ENCODE measurements at regions not wholly inside any gene's neighbourhood (a gene's known extent, or its start where the extent isn't known, plus 50 kb on each side); places are given as distances from the start of the nearest gene placed in this dataset.

- no peaks in the 10 kb centered on the region for H3K4me1 ChIP-seq (ENCODE audit: control insufficient read depth in 2 of 3, insufficient read depth in 2 of 3, low read depth in 1 of 3, low read length in 3 of 3)
- H3K36me3 ChIP-seq (ENCODE audit: control insufficient read depth in 2 of 3, insufficient read depth in 3 of 3, low read length in 3 of 3) = no peaks in the 10 kb centered on the region
- H3K9ac ChIP-seq (ENCODE audit: low read length in 3 of 3) = no peak overlapping the region
- TF ChIP-seq, protein P1, sequence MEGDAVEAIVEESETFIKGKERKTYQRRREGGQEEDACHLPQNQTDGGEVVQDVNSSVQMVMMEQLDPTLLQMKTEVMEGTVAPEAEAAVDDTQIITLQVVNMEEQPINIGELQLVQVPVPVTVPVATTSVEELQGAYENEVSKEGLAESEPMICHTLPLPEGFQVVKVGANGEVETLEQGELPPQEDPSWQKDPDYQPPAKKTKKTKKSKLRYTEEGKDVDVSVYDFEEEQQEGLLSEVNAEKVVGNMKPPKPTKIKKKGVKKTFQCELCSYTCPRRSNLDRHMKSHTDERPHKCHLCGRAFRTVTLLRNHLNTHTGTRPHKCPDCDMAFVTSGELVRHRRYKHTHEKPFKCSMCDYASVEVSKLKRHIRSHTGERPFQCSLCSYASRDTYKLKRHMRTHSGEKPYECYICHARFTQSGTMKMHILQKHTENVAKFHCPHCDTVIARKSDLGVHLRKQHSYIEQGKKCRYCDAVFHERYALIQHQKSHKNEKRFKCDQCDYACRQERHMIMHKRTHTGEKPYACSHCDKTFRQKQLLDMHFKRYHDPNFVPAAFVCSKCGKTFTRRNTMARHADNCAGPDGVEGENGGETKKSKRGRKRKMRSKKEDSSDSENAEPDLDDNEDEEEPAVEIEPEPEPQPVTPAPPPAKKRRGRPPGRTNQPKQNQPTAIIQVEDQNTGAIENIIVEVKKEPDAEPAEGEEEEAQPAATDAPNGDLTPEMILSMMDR (IDR thresholded peaks at IDR 0.05; ENCODE audit: borderline replicate concordance, extremely low read depth, insufficient read depth) = no peak
- no peak for DNase-seq
- H3K27me3 ChIP-seq (ENCODE audit: control insufficient read depth, insufficient read depth, low read length) = no peaks in the 10 kb centered on the region
- FAIRE-seq = no peak
- no peak overlapping the region for H3K27ac ChIP-seq (ENCODE audit: low read depth in 2 of 2, low read length in 2 of 2)
- H3K4me3 ChIP-seq (ENCODE audit: low read length in 3 of 3) = no peak overlapping the region
- H3K9me3 ChIP-seq (ENCODE audit: control insufficient read depth in 2 of 3, insufficient read depth in 1 of 3, low read length in 3 of 3) = no peaks in the 10 kb centered on the region
- intact Hi-C loops (cut with DNase I) = no loop called here
Observed at GRCh38 chr1:99529002-99529401, 116.9 kb upstream of the PALMD start.

DNA sequence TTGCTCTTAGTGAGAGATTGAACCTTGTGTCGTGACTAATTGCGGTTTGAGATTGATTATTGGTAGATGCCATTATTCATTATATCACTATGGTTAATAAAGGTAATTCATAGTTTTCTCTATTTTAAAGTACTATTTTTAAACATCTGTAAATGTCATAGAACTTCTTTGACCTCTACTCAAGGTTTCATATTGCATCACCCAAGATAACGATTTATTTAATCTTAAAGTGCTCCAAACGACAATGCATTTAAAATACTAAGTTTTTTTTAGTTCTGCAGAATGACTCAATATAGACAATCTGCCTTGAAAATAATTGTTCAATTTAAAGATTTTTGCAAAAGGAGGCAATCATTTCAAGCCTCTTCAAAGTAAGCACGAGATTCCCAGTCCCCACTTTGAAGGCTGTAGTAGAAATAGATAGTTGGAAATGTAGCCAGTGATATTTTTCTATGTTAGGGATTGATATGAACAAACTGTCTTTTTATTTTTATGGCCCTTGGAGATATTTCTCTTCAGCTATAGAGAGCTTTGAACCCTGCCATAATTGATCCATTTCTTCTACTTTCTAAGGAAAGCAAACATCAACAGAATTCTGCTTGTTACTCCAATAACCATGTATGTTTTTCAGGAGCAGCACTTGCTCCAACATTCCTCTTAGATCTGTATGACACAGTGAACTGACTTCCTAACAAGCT, 114.2 kb upstream of the PALMD start:
- Histone ChIP-seq H3K4me1 (ENCODE audit: control insufficient read depth in 2 of 3, insufficient read depth in 2 of 3, low read depth in 1 of 3, low read length in 3 of 3) (peaks cover 0 to 5% (median 0%) of the 10 kb centered on the region in 3 donors), H3K9ac (ENCODE audit: low read length in 3 of 3) (no peak overlapping the region), H3K27me3 (ENCODE audit: control insufficient read depth, insufficient read depth, low read length) (no peaks in the 10 kb centered on the region), H3K9me3 (ENCODE audit: control insufficient read depth in 2 of 3, insufficient read depth in 1 of 3, low read length in 3 of 3) (no peaks in the 10 kb centered on the region), H3K4me3 (ENCODE audit: low read length in 3 of 3) (no peak overlapping the region), H3K36me3 (ENCODE audit: control insufficient read depth in 2 of 3, insufficient read depth in 3 of 3, low read length in 3 of 3) (no peaks in the 10 kb centered on the region), H3K27ac (ENCODE audit: low read depth in 2 of 2, low read length in 2 of 2) (no peak overlapping the region)
- intact Hi-C loops (cut with DNase I) = no loop called here
- FAIRE-seq = no peak
- TF ChIP-seq, protein P1 (IDR thresholded peaks at IDR 0.05; ENCODE audit: borderline replicate concordance, extremely low read depth, insufficient read depth) = no peak
- no peak for DNase-seq

DNA sequence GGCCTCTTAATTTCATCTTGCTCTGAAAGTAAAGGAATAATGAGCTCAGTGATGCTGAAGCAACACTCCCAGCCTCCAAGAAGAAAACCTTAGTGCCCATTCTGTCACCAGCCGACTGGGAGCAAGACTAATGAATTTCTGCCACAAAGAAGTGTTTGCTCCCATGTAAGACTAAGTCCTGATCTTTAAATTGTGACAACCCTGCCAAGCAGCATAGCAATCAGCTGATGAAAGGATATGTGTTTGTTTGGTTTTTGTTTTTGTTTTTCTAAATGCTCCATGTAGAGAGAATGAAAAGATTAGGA, 113.7 kb upstream of the PALMD start:
- H3K27ac ChIP-seq (ENCODE audit: low read depth in 2 of 2, low read length in 2 of 2) = no peak overlapping the region
- H3K4me3 ChIP-seq (ENCODE audit: low read length in 3 of 3) = no peak overlapping the region
- H3K9me3 ChIP-seq (ENCODE audit: control insufficient read depth in 2 of 3, insufficient read depth in 1 of 3, low read length in 3 of 3) = no peaks in the 10 kb centered on the region
- TF ChIP-seq, protein P1 (IDR thresholded peaks at IDR 0.05; ENCODE audit: borderline replicate concordance, extremely low read depth, insufficient read depth) = no peak
- DNase-seq (no peak), FAIRE-seq (no peak)
- peaks cover 0 to 5% (median 0%) of the 10 kb centered on the region in 3 donors for H3K4me1 ChIP-seq (ENCODE audit: control insufficient read depth in 2 of 3, insufficient read depth in 2 of 3, low read depth in 1 of 3, low read length in 3 of 3)
- H3K36me3 ChIP-seq (ENCODE audit: control insufficient read depth in 2 of 3, insufficient read depth in 3 of 3, low read length in 3 of 3) = no peaks in the 10 kb centered on the region
- no peaks in the 10 kb centered on the region for H3K27me3 ChIP-seq (ENCODE audit: control insufficient read depth, insufficient read depth, low read length)
- intact Hi-C loops (cut with DNase I) = no loop called here
- no peak overlapping the region for H3K9ac ChIP-seq (ENCODE audit: low read length in 3 of 3)

Measured in kidney (tissue), 13 donors.